ENCODE measurements at regions not wholly inside any gene's neighbourhood (a gene's known extent, or its start where the extent isn't known, plus 50 kb on each side); places are given as distances from the start of the nearest gene placed in this dataset.

GRCh38 chr6:144429753-144430152 is 144.6 kb downstream of the UTRN start:
- TF ChIP-seq CTCF (IDR thresholded peaks at IDR 0.05) (no peak), POLR2A (IDR thresholded peaks at IDR 0.05) (no peak)

Measured in Peyer's patch (tissue), 4 donors.